ENCODE measurements at regions not wholly inside any gene's neighbourhood (a gene's known extent, or its start where the extent isn't known, plus 50 kb on each side); places are given as distances from the start of the nearest gene placed in this dataset.

DNA sequence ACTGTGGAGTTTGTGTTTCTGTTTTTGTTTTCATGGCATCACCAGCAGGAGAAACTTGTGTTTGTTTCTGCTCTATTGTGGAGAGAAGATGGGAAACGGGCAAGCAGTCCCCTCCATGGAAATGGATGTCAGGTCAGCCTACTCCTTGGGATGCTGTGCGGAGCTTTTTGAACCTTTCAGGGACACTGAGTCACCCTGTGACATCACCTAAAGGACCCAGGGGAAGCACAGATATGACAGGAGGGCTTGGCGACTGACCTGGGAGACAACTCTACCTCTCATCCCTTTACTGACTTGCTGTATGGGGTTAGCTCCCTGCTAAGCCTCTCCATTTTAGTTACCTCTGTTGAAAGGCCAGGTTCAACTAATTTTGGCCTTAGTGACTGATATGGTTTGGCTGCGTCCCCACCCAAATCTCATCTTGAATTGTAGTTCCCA is 706.9 kb upstream of the TMEM132C start:
- Histone ChIP-seq H3K9ac (ENCODE audit: low read length) (no peak overlapping the region), H3K79me2 (ENCODE audit: control insufficient read depth, insufficient read depth, low read length) (no peaks in the 10 kb centered on the region), H3K27me3 (replicated peaks in 1 of 4; ENCODE audit: control extremely low read depth in 1 of 4, control insufficient read depth in 3 of 4, insufficient read depth in 4 of 4, low read length in 3 of 4) (no peaks in the 10 kb centered on the region), H4K20me1 (ENCODE audit: control insufficient read depth, insufficient read depth, low read length, poor library complexity, severe bottlenecking) (no peaks in the 10 kb centered on the region), H3K4me2 (replicated peaks; ENCODE audit: low read depth, low read length, poor library complexity, severe bottlenecking) (no peak overlapping the region), H3K9me3 (ENCODE audit: control extremely low read depth in 1 of 3, control insufficient read depth in 2 of 3, insufficient read depth in 1 of 3, low read length in 2 of 3) (peaks cover 0 to 9% (median 0%) of the 10 kb centered on the region in 3 donors), H3K4me1 (ENCODE audit: control insufficient read depth in 2 of 2, insufficient read depth in 2 of 2, low read length in 2 of 2) (no peaks in the 10 kb centered on the region), H3K36me3 (replicated peaks in 1 of 2; ENCODE audit: control extremely low read depth in 1 of 2, control insufficient read depth in 1 of 2, extremely low read depth in 1 of 2, insufficient read depth in 2 of 2, low read length in 1 of 2) (no peaks in the 10 kb centered on the region), H2AFZ (ENCODE audit: insufficient read depth, low read depth, low read length, poor library complexity, severe bottlenecking) (no peak overlapping the region), H3K4me3 (ENCODE audit: control extremely low read depth in 1 of 5, extremely low read depth in 1 of 5, insufficient read depth in 1 of 5, low read depth in 2 of 5, low read length in 4 of 5) (no peak overlapping the region), H3K27ac (ENCODE audit: low read length in 2 of 2) (no peak overlapping the region)
- ATAC-seq (ENCODE audit: low read depth) (no peak), DNase-seq (no peak)
- ChIA-PET CTCF (no interaction called here), POLR2A (no interaction called here)
- Mint-ChIP-seq H3K9me3 (ENCODE audit: insufficient read depth) (peaks cover 2% of the 10 kb centered on the region), H3K27me3 (no peaks in the 10 kb centered on the region), H3K4me1 (no peaks in the 10 kb centered on the region), H3K27ac (no peak overlapping the region), H3K4me3 (no peak overlapping the region)
- intact Hi-C loops (cut with micrococcal nuclease): no loop called here
- TF ChIP-seq, protein P1, sequence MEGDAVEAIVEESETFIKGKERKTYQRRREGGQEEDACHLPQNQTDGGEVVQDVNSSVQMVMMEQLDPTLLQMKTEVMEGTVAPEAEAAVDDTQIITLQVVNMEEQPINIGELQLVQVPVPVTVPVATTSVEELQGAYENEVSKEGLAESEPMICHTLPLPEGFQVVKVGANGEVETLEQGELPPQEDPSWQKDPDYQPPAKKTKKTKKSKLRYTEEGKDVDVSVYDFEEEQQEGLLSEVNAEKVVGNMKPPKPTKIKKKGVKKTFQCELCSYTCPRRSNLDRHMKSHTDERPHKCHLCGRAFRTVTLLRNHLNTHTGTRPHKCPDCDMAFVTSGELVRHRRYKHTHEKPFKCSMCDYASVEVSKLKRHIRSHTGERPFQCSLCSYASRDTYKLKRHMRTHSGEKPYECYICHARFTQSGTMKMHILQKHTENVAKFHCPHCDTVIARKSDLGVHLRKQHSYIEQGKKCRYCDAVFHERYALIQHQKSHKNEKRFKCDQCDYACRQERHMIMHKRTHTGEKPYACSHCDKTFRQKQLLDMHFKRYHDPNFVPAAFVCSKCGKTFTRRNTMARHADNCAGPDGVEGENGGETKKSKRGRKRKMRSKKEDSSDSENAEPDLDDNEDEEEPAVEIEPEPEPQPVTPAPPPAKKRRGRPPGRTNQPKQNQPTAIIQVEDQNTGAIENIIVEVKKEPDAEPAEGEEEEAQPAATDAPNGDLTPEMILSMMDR (IDR thresholded peaks at IDR 0.05): no peak
- no peak for TF ChIP-seq EZH2 (IDR thresholded peaks at IDR 0.05; ENCODE audit: borderline replicate concordance, insufficient read depth, low read depth, low read length, poor library complexity, severe bottlenecking)
- WGBS (ENCODE audit: insufficient coverage): 97% methylated on average over 3 of the region's 4 CpGs

DNA sequence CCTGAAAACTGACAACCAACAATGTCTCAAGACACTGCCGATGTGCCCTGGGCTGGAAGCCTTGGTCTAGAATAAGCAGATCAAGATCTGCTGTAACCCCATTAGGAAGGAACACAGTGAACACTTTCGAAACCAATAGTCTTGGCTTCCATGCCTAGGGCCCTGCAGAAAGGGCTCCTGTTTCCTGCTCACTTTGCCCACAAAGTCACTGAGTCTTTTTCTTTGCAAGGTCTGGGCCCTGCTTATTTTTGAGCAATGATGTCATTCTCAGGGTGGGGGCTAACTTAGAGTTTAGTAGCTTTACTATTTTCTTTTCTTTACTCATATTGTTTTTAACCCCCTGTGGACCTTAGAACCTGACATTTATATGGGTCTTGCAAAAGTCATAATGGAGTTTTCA is 704.2 kb upstream of the TMEM132C start:
- H3K4me3 ChIP-seq (ENCODE audit: control extremely low read depth in 1 of 5, extremely low read depth in 1 of 5, insufficient read depth in 1 of 5, low read depth in 2 of 5, low read length in 4 of 5): no peak overlapping the region
- DNase-seq (no peak), ATAC-seq (ENCODE audit: low read depth) (no peak)
- ChIA-PET CTCF (no interaction called here), POLR2A (no interaction called here)
- no peak overlapping the region for H3K9ac ChIP-seq (ENCODE audit: low read length)
- H3K79me2 ChIP-seq (ENCODE audit: control insufficient read depth, insufficient read depth, low read length): no peaks in the 10 kb centered on the region
- intact Hi-C loops (cut with micrococcal nuclease): no loop called here
- H2AFZ ChIP-seq (ENCODE audit: insufficient read depth, low read depth, low read length, poor library complexity, severe bottlenecking): no peak overlapping the region
- no peaks in the 10 kb centered on the region for H3K4me1 Mint-ChIP-seq
- no peaks in the 10 kb centered on the region for H3K27me3 Mint-ChIP-seq
- no peaks in the 10 kb centered on the region for H3K4me1 ChIP-seq (ENCODE audit: control insufficient read depth in 2 of 2, insufficient read depth in 2 of 2, low read length in 2 of 2)
- no peaks in the 10 kb centered on the region for H3K27me3 ChIP-seq (replicated peaks in 1 of 4; ENCODE audit: control extremely low read depth in 1 of 4, control insufficient read depth in 3 of 4, insufficient read depth in 4 of 4, low read length in 3 of 4)
- WGBS (ENCODE audit: insufficient coverage): 78% methylated on average over 2 of the region's 2 CpGs
- no peak overlapping the region for H3K27ac Mint-ChIP-seq
- no peaks in the 10 kb centered on the region for H3K36me3 ChIP-seq (replicated peaks in 1 of 2; ENCODE audit: control extremely low read depth in 1 of 2, control insufficient read depth in 1 of 2, extremely low read depth in 1 of 2, insufficient read depth in 2 of 2, low read length in 1 of 2)
- H4K20me1 ChIP-seq (ENCODE audit: control insufficient read depth, insufficient read depth, low read length, poor library complexity, severe bottlenecking): no peaks in the 10 kb centered on the region
- peaks cover 0 to 12% (median 0%) of the 10 kb centered on the region in 3 donors for H3K9me3 ChIP-seq (ENCODE audit: control extremely low read depth in 1 of 3, control insufficient read depth in 2 of 3, insufficient read depth in 1 of 3, low read length in 2 of 3)
- H3K4me3 Mint-ChIP-seq: no peak overlapping the region
- no peak overlapping the region for H3K4me2 ChIP-seq (replicated peaks; ENCODE audit: low read depth, low read length, poor library complexity, severe bottlenecking)
- H3K27ac ChIP-seq (ENCODE audit: low read length in 2 of 2): no peak overlapping the region
- no peak for TF ChIP-seq EZH2 (IDR thresholded peaks at IDR 0.05; ENCODE audit: borderline replicate concordance, insufficient read depth, low read depth, low read length, poor library complexity, severe bottlenecking)
- TF ChIP-seq, protein P1 (IDR thresholded peaks at IDR 0.05): no peak
- H3K9me3 Mint-ChIP-seq (ENCODE audit: insufficient read depth): peaks cover 9% of the 10 kb centered on the region

All from B cell (primary cell).